OCI-LY7 (cell line): ENCODE measurements at regions not wholly inside any gene's neighbourhood (a gene's known extent, or its start where the extent isn't known, plus 50 kb on each side); places are given as distances from the start of the nearest gene placed in this dataset.

Experiments
- BruUV-seq: library from RNA; stranded (reverse); fragments of 400-500 nt; replicated peaks from 2 replicates; lab custom pipeline; 2021; lab: Mats Ljungman, UMichigan
- CTCF ChIA-PET: fragments of 300-600 bp; sonication (Branson Sonifier 250); formaldehyde crosslinking; loops from one replicate; lab custom pipeline; 2022; ENCODE audit warnings: antibody characterized with exemption; ENCODE audit not compliant: unreplicated experiment; lab: Charles Lee
- POLR2A ChIA-PET: fragments of 300-600 bp; sonication (Branson Sonifier 250); formaldehyde crosslinking; loops from one replicate; lab custom pipeline; 2022; ENCODE audit warnings: antibody characterized with exemption; lab: Charles Lee
- DNase-seq: peaks from one replicate; pipeline ENCODE4 v3.0.0-alpha.2; 2015; ENCODE audit warnings: low spot score
- H2AFZ ChIP-seq: fragments of 200-600 bp; sonication (generic), shearing (Covaris generic); 2 replicates; pipeline ENCODE4 v1.6.1; 2014; ENCODE audit warnings: mild to moderate bottlenecking, antibody characterized with exemption, low read length, moderate library complexity
- H3K27ac ChIP-seq: fragments of 200-600 bp; sonication (generic); 2 replicates; pipeline ENCODE4 v1.5.1; 2014; ENCODE audit warnings: mixed run types, low read depth, mild to moderate bottlenecking, moderate library complexity, low read length, inconsistent platforms; ENCODE audit not compliant: poor library complexity, severe bottlenecking
- H3K36me3 ChIP-seq: fragments of 200-600 bp; sonication (generic); 2 replicates; pipeline ENCODE4 v1.6.1; 2014; ENCODE audit warnings: mild to moderate bottlenecking, antibody characterized with exemption, low read length, moderate library complexity, mixed read lengths; ENCODE audit not compliant: insufficient read depth
- H3K4me1 ChIP-seq: fragments of 200-600 bp; sonication (generic); 2 replicates; pipeline ENCODE4 v1.5.1; 2014; ENCODE audit warnings: mild to moderate bottlenecking, low read length; ENCODE audit not compliant: insufficient read depth, poor library complexity, severe bottlenecking
- H3K4me2 ChIP-seq: fragments of 200-600 bp; sonication (generic); 2 replicates; pipeline ENCODE4 v1.6.1; 2014; ENCODE audit warnings: mild to moderate bottlenecking, low read length
- H3K4me3 ChIP-seq: fragments of 200-600 bp; sonication (generic); 2 replicates; pipeline ENCODE4 v1.5.1; 2014; ENCODE audit warnings: mild to moderate bottlenecking, low read depth, low read length; ENCODE audit not compliant: poor library complexity, severe bottlenecking
- H3K79me2 ChIP-seq: fragments of 200-600 bp; sonication (generic); 2 replicates; pipeline ENCODE4 v1.6.1; 2016; ENCODE audit warnings: low read depth, mild to moderate bottlenecking, low read length, moderate library complexity, mixed read lengths; ENCODE audit not compliant: insufficient read depth
- H3K9me2 ChIP-seq: fragments of 200-600 bp; sonication (generic); 2 replicates; pipeline ENCODE4 v1.6.1; 2016; ENCODE audit warnings: mild to moderate bottlenecking, low read length, mixed read lengths; ENCODE audit not compliant: insufficient read depth
- H3K9me3 ChIP-seq: fragments of 200-600 bp; sonication (generic); 2 replicates; pipeline ENCODE4 v1.6.1; 2014; ENCODE audit warnings: mild to moderate bottlenecking, mixed run types, low read length, mixed read lengths
- H4K20me1 ChIP-seq: fragments of 200-600 bp; sonication (generic); 2 replicates; pipeline ENCODE4 v1.6.1; 2014; ENCODE audit warnings: mild to moderate bottlenecking, antibody characterized with exemption, low read length, moderate library complexity, mixed read lengths; ENCODE audit not compliant: insufficient read depth
- EZH2phosphoT487 ChIP-seq: fragments of 200-600 bp; sonication (generic); IDR thresholded peaks from 2 replicates; pipeline ENCODE4 v1.6.1; 2018; ENCODE audit warnings: low read depth, borderline replicate concordance, mild to moderate bottlenecking, mixed run types, antibody characterized with exemption, low read length, moderate library complexity, mixed read lengths
- intact Hi-C: fragments of 100-400 bp; cut with micrococcal nuclease; formaldehyde crosslinking; loops from one replicate; pipeline ENCODE4 v1.10.0; 2022; ENCODE audit not compliant: unreplicated experiment
- TF ChIP-seq, protein P1 (sequence below): fragments of 200-600 bp; sonication (generic); conservative IDR thresholded peaks from 2 replicates; pipeline ENCODE4 v1.5.1; 2014; ENCODE audit warnings: mild to moderate bottlenecking, antibody characterized with exemption, low read length, moderate library complexity, mixed read lengths

- intact Hi-C loops = no loop called here
- CTCF ChIA-PET = no interaction called here
- BruUV-seq = no TSS peak
Measured at GRCh38 chr2:105617631-105618350, 126.9 kb upstream of the NCK2 start.

DNA sequence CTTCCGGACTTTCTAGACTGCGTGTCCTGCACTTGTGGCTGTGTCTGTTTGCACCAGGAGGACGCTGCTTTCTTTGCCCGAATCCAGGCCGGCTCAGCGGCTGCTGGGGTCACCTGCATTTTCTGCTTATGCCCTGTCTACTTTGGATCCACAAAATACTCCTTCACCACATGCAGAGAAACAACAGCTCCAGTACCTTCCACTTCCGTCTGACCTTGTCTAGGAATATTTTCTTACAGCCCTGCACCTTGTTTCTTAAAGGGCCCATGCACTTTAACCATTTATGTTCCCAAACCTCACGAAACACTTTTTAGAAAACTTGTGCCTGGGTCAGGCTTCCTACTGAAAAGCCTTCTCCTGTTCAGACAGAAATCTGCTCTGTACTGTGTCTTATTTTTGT, 129.4 kb upstream of the NCK2 start:
- DNase-seq = no peak
- ChIA-PET POLR2A (interaction anchor here (0.5 kb wide), 1 partner anchor 33 kb away, joined by 4 read pairs; no protein-coding TSS in a partner anchor), CTCF (no interaction called here)
- no peaks in the 10 kb centered on the region for H3K79me2 ChIP-seq
- no peak overlapping the region for H3K4me2 ChIP-seq
- no peaks in the 10 kb centered on the region for H3K9me3 ChIP-seq
- intact Hi-C loops = no loop called here
- BruUV-seq = no TSS peak
- H3K27ac ChIP-seq = no peak overlapping the region
- TF ChIP-seq EZH2phosphoT487 = no peak
- TF ChIP-seq, protein P1, sequence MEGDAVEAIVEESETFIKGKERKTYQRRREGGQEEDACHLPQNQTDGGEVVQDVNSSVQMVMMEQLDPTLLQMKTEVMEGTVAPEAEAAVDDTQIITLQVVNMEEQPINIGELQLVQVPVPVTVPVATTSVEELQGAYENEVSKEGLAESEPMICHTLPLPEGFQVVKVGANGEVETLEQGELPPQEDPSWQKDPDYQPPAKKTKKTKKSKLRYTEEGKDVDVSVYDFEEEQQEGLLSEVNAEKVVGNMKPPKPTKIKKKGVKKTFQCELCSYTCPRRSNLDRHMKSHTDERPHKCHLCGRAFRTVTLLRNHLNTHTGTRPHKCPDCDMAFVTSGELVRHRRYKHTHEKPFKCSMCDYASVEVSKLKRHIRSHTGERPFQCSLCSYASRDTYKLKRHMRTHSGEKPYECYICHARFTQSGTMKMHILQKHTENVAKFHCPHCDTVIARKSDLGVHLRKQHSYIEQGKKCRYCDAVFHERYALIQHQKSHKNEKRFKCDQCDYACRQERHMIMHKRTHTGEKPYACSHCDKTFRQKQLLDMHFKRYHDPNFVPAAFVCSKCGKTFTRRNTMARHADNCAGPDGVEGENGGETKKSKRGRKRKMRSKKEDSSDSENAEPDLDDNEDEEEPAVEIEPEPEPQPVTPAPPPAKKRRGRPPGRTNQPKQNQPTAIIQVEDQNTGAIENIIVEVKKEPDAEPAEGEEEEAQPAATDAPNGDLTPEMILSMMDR = no peak
- H2AFZ ChIP-seq = no peak overlapping the region
- no peaks in the 10 kb centered on the region for H3K4me1 ChIP-seq
- no peaks in the 10 kb centered on the region for H3K36me3 ChIP-seq
- H4K20me1 ChIP-seq = no peaks in the 10 kb centered on the region
- H3K9me2 ChIP-seq = no peaks in the 10 kb centered on the region
- H3K4me3 ChIP-seq = no peak overlapping the region

More at GRCh38 chr2:105617631-105618350, 126.9 kb upstream of the NCK2 start:
- H3K4me1 ChIP-seq = no peaks in the 10 kb centered on the region
- H3K36me3 ChIP-seq = no peaks in the 10 kb centered on the region
- no peak overlapping the region for H3K27ac ChIP-seq
- H2AFZ ChIP-seq = no peak overlapping the region
- H3K4me3 ChIP-seq = no peak overlapping the region
- no peaks in the 10 kb centered on the region for H3K9me3 ChIP-seq
- H3K9me2 ChIP-seq = no peaks in the 10 kb centered on the region
- POLR2A ChIA-PET = no interaction called here
- H3K79me2 ChIP-seq = no peaks in the 10 kb centered on the region
- no peak for TF ChIP-seq EZH2phosphoT487
- TF ChIP-seq, protein P1 = no peak
- DNase-seq = no peak
- no peaks in the 10 kb centered on the region for H4K20me1 ChIP-seq
- H3K4me2 ChIP-seq = no peak overlapping the region

GRCh38 chr2:105611811-105612424, 132.8 kb upstream of the NCK2 start:
- Histone ChIP-seq H3K4me2 (no peak overlapping the region), H3K79me2 (no peaks in the 10 kb centered on the region), H3K4me3 (no peak overlapping the region), H4K20me1 (no peaks in the 10 kb centered on the region), H2AFZ (no peak overlapping the region), H3K9me3 (no peaks in the 10 kb centered on the region), H3K27ac (no peak overlapping the region), H3K36me3 (no peaks in the 10 kb centered on the region), H3K4me1 (no peaks in the 10 kb centered on the region), H3K9me2 (no peaks in the 10 kb centered on the region)
- no peak for DNase-seq
- BruUV-seq = no TSS peak
- ChIA-PET POLR2A (interaction anchor here (0.6 kb wide), 1 partner anchor 26 kb away, joined by 3 read pairs; no protein-coding TSS in a partner anchor), CTCF (no interaction called here)
- no peak for TF ChIP-seq EZH2phosphoT487
- TF ChIP-seq, protein P1 = no peak
- intact Hi-C loops = no loop called here
